ENCODE measurements at regions not wholly inside any gene's neighbourhood (a gene's known extent, or its start where the extent isn't known, plus 50 kb on each side); places are given as distances from the start of the nearest gene placed in this dataset.

GRCh38 chr5:176169393-176170063, 68.7 kb upstream of the SIMC1 start:
- TF ChIP-seq, protein P1, sequence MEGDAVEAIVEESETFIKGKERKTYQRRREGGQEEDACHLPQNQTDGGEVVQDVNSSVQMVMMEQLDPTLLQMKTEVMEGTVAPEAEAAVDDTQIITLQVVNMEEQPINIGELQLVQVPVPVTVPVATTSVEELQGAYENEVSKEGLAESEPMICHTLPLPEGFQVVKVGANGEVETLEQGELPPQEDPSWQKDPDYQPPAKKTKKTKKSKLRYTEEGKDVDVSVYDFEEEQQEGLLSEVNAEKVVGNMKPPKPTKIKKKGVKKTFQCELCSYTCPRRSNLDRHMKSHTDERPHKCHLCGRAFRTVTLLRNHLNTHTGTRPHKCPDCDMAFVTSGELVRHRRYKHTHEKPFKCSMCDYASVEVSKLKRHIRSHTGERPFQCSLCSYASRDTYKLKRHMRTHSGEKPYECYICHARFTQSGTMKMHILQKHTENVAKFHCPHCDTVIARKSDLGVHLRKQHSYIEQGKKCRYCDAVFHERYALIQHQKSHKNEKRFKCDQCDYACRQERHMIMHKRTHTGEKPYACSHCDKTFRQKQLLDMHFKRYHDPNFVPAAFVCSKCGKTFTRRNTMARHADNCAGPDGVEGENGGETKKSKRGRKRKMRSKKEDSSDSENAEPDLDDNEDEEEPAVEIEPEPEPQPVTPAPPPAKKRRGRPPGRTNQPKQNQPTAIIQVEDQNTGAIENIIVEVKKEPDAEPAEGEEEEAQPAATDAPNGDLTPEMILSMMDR (conservative IDR thresholded peaks at IDR 0.05; ENCODE audit: low read depth, low read length), result no peak
- no peak for TF ChIP-seq EZH2 (IDR thresholded peaks at IDR 0.05; ENCODE audit: borderline replicate concordance, low read depth, low read length, poor library complexity, severe bottlenecking)

All from A673 (cell line).